T-helper 17 cell (primary cell): ENCODE measurements at regions not wholly inside any gene's neighbourhood (a gene's known extent, or its start where the extent isn't known, plus 50 kb on each side); places are given as distances from the start of the nearest gene placed in this dataset.
"Not testable (repeated sequence)": the region's sequence is repeated elsewhere in the genome, so short reads cannot be mapped to it uniquely, and the experiment has no call there.

ENCODE experiments used
- ATAC-seq: fragments of 150-1000 bp; cut with Tn5 transposase; 2 replicates; pipeline ENCODE4 v1.10.0; 2021; ENCODE audit warnings: mild to moderate bottlenecking, moderate library complexity
- DNase-seq, 3 donors: peaks; one replicate each; pipeline versions ENCODE4 v3.0.0 to v3.0.0-alpha.2; 2020 to 2021
- H3K9me3 ChIP-seq: one replicate; pipeline ENCODE4 v1.7.0; 2013; ENCODE audit warnings: low read length, mild to moderate bottlenecking; ENCODE audit not compliant: control insufficient read depth, poor library complexity, severe bottlenecking
- H3K27ac Mint-ChIP-seq: one replicate; pipeline ENCODE4 v1.8.0; 2022; ENCODE audit warnings: mild to moderate bottlenecking, moderate library complexity, mixed read lengths
- H3K27me3 Mint-ChIP-seq: one replicate; pipeline ENCODE4 v1.8.0; 2022; ENCODE audit warnings: mixed read lengths
- H3K36me3 Mint-ChIP-seq: one replicate; pipeline ENCODE4 v1.8.0; 2022; ENCODE audit warnings: low read depth, mixed read lengths
- H3K4me1 Mint-ChIP-seq: one replicate; pipeline ENCODE4 v1.8.0; 2022; ENCODE audit warnings: mild to moderate bottlenecking, mixed read lengths
- H3K4me3 Mint-ChIP-seq: one replicate; pipeline ENCODE4 v1.8.0; 2022; ENCODE audit warnings: mild to moderate bottlenecking, moderate library complexity, mixed read lengths

DNA sequence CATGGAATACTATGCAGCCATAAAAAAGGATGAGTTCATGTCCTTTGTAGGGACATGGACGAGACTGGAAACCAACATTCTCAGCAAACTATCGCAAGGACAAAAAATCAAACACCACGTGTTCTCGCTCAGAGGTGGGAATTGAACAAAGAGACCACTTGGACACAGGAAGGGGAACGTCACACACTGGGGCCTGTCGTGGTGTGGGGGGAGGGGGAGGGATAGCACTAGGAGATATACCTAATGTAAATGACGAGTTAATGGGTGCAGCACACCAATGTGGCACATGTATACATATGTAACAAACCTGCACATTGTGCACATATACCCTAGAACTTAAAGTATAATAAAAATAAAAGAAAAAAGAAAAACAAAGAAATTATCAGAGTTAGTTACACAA lies 478.4 kb downstream of the GOLGA6L6 start:
- not testable (repeated sequence) for H3K27me3 Mint-ChIP-seq, H3K27ac Mint-ChIP-seq, H3K4me1 Mint-ChIP-seq, DNase-seq, H3K4me3 Mint-ChIP-seq, H3K9me3 ChIP-seq, ATAC-seq, H3K36me3 Mint-ChIP-seq

DNA sequence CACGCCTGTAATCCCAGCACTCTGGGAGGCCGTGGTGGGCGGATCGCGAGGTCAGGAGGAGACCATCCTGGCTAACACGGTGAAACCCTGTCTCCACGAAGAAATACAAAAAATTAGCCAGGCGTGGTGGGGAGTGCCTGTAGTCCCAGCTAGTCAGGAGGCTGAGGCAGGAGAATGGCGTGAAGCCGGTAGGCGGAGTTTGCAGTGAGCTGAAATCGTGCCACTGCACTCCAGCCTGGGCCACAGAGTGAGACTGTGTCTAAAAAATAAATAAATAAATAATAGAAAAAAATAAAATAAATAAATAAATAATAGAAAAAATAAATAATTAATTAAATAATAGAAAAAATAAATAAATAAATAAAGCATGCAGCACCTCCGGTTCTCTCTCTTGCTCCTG lies 480.8 kb downstream of the GOLGA6L6 start:
- not testable (repeated sequence) for H3K27ac Mint-ChIP-seq, DNase-seq, H3K9me3 ChIP-seq, H3K4me3 Mint-ChIP-seq, ATAC-seq, H3K36me3 Mint-ChIP-seq, H3K27me3 Mint-ChIP-seq, H3K4me1 Mint-ChIP-seq

DNA sequence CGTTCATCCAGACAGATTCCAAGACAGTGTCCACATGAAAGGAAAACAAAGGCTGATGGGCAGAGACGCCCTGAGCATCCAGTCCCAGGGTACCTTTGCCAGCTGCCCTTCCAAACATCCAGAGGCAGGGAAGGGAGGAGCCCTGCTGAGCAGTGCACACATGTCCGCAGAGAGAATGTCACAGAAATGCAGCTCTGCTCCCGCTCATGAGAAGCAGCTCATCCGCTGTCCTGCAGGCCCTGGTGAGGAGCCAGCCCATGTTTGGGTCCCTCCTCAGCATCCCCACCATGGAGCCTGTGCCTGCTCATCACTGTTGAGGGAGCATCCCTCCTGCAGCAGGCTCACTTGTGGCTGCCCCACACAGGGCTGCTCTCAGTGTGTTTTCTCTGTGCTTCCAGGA lies 484.7 kb downstream of the GOLGA6L6 start:
- DNase-seq, H3K4me1 Mint-ChIP-seq, ATAC-seq, H3K9me3 ChIP-seq, H3K27ac Mint-ChIP-seq, H3K27me3 Mint-ChIP-seq, H3K4me3 Mint-ChIP-seq, H3K36me3 Mint-ChIP-seq: not testable (repeated sequence)

DNA sequence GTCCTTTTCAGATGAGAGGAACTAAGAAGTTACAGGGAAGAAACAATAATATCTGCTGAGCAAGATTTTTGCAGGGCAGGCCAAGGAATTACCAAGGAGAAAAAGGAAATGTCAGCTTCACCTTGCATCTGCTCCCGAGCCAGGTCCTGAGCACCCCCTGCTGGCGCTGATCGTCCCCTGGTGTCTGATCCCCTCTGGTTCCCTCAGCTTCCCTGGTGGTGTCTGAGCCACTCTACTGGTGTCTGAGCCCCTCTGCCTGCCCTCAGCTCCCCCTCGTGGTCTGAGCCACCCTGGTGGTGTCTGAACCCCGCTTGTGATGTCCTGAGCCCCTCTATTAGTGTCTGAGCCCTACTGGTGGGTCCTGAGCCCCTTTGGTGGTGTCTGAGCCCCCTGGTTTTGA lies 485.7 kb downstream of the GOLGA6L6 start:
- ATAC-seq = not testable (repeated sequence)

DNA sequence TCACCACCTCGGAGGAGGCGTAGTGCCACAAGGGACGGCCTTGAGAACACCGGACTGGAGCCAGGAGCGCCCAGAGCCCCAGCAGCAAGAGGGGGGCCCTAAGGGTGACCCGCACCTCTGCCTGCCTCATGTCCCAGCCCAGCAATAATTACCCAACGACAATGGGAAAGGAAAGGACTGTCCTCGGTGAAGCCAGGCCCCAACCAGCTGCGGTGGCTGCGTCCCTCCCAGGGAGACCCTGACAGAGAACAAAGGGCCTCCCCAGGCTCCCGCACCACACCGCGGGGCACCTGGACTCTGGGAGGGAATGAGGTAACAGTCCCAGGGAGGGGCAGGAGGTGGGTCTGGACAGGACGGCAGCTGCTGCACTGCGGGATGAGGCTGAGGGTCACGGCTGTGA lies 493.4 kb downstream of the GOLGA6L6 start:
- not testable (repeated sequence) for ATAC-seq, H3K27ac Mint-ChIP-seq, H3K4me1 Mint-ChIP-seq, H3K9me3 ChIP-seq, H3K36me3 Mint-ChIP-seq, H3K4me3 Mint-ChIP-seq, H3K27me3 Mint-ChIP-seq
- DNase-seq = peak in 1 of 3 donors; percentile 9

More for the DNA sequence above, 485.7 kb downstream of the GOLGA6L6 start:
- not testable (repeated sequence) for DNase-seq, H3K9me3 ChIP-seq, H3K27ac Mint-ChIP-seq, H3K27me3 Mint-ChIP-seq, H3K4me1 Mint-ChIP-seq, H3K4me3 Mint-ChIP-seq, H3K36me3 Mint-ChIP-seq

DNA sequence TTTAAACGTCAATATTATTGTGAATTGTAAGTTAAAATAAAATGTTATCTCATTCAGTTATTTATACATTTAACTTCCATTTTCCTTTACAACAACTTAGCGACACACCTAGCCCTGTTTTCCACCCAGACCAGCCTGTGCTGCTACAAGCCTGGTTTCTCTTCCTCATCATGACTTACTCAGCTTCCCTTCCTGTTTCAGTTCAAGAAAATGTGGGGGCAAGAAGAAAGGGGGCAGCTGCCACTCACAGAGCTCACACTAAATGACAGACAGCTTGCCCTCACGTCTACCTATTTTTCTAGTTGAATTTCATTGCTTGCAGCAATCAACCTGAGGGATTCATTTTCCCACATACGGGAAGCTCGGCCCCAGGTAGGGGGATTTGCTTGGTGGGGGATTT lies 496.4 kb downstream of the GOLGA6L6 start:
- not testable (repeated sequence) for H3K36me3 Mint-ChIP-seq, ATAC-seq, H3K27me3 Mint-ChIP-seq, H3K9me3 ChIP-seq, H3K4me1 Mint-ChIP-seq, DNase-seq, H3K4me3 Mint-ChIP-seq, H3K27ac Mint-ChIP-seq

DNA sequence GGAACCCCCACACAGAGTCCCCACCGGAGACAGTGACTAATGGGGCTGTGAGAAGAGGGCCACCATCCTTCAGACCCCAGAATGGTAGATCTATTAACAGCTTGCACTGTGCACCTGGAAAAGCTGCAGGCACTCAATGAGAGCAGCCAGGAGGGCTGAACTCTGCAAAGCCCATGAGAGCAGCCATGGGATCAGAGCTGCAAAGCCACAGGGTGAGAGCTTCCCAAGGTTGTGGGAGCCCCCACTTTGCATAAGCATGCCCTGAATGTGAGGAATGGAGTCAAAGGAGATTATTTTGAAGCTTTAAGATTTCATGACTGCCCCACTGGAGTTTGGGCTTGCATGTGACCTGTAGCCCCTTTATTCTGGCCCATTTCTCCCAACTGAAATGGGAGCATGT lies 500.9 kb downstream of the GOLGA6L6 start:
- H3K36me3 Mint-ChIP-seq, H3K27me3 Mint-ChIP-seq, H3K4me3 Mint-ChIP-seq, H3K27ac Mint-ChIP-seq, DNase-seq, H3K9me3 ChIP-seq, ATAC-seq, H3K4me1 Mint-ChIP-seq: not testable (repeated sequence)

DNA sequence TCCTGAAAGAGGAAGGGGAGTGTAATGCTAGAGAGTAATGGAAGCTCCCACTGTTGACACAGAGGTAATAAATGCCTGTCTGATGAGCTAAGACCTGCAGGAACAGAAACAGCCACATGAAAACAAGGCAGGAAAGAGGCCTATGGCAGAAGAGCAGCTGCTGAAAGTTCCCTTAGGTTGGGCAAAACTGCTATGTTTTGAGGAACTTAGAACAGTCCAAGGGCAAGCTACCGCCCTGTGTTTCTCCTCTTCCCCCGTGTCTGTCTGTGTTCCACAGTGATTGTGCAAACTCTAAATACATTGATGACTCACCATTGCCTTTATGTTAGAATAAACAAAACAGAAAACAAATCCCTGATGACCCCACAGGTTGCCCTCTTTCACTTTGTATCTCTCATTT lies 516.6 kb downstream of the GOLGA6L6 start:
- H3K4me1 Mint-ChIP-seq, DNase-seq, H3K27ac Mint-ChIP-seq, H3K4me3 Mint-ChIP-seq, H3K27me3 Mint-ChIP-seq, H3K9me3 ChIP-seq, H3K36me3 Mint-ChIP-seq: not testable (repeated sequence)
- ATAC-seq = peak; percentile 27

DNA sequence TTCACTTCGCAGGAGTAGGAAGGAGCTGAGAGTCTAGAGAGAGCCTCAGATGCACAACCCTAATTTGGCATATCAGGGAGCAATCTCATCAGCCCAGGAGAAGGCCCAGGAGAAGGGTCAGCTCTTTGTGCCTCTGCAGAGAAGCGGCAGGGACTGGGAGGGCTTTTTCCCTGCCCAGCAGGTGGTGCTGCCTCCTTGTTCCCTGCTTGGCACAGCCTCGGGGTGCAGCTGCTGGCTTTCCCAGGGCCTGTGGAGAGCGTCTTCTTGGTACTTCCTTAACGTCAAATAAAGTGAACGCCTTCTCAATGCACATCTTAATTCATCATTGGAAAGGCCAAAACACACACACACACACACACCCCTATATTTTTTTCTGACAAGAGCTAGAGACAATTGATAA lies 519.3 kb downstream of the GOLGA6L6 start:
- H3K27ac Mint-ChIP-seq, H3K27me3 Mint-ChIP-seq, H3K4me1 Mint-ChIP-seq, H3K9me3 ChIP-seq, H3K4me3 Mint-ChIP-seq, ATAC-seq, DNase-seq, H3K36me3 Mint-ChIP-seq: not testable (repeated sequence)

DNA sequence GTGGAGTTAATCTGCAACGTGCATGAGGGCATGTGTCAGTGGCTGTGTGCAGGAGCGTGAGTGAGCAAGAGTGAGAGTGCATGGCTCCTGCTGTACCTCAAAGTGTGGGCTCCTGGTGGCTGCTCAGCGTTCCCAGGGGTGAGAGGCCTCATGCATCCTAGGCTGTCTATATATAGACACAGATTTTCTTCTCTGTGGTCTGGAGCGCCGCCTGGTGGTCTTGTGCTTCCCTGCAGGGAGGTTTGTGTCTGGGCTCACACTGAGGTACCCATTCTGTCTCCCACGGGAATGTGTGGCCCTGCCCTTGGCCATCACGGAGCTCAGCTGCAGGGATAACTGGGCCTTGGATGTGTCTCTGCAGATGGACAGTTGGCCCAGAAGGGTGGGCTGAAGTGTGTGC lies 520.2 kb downstream of the GOLGA6L6 start:
- not testable (repeated sequence) for H3K27me3 Mint-ChIP-seq, H3K27ac Mint-ChIP-seq, H3K4me3 Mint-ChIP-seq, ATAC-seq, H3K4me1 Mint-ChIP-seq, DNase-seq, H3K36me3 Mint-ChIP-seq, H3K9me3 ChIP-seq

DNA sequence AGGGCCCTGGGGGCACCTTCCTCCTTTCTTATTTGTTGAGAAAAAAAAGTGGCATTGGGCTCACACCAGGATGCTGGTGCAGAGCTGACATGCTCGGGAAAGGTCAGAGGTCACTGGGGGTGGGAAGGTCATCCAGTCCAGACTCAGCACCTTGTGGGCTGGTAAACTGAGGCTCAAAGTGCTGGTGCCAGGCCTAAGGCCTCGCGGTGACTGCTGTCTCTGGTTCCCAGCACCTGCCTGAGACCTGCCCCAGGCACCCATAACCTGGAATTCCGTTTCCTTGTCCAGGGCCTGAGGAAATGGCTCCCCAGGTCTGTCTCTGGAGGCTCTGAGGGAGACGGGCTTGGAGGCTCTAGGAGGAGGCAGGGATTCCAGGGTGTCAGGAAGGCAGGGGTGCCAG lies 521.0 kb downstream of the GOLGA6L6 start:
- H3K9me3 ChIP-seq, DNase-seq, H3K4me3 Mint-ChIP-seq, H3K27ac Mint-ChIP-seq, ATAC-seq, H3K36me3 Mint-ChIP-seq, H3K4me1 Mint-ChIP-seq, H3K27me3 Mint-ChIP-seq: not testable (repeated sequence)

DNA sequence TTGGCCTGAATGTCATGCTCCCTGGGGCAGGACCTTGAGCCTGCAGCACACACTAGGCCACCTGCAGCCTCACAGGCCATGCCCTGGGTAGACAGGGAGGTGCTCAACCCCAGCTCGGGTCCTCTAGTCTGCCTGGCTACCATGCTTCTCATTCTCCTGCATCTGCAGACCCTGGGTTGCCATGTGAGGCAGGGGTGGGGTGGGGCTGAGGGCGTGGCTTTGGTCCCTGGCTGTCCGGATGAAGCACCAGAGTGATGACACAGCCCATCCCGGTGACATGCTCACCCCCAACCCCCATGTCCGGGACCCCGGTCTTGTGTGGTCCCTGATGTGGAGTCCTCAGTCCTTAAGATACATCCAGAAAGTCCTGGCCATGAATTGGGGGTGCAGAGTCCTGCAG lies 521.8 kb downstream of the GOLGA6L6 start:
- not testable (repeated sequence) for H3K4me3 Mint-ChIP-seq, ATAC-seq, H3K27me3 Mint-ChIP-seq

DNA sequence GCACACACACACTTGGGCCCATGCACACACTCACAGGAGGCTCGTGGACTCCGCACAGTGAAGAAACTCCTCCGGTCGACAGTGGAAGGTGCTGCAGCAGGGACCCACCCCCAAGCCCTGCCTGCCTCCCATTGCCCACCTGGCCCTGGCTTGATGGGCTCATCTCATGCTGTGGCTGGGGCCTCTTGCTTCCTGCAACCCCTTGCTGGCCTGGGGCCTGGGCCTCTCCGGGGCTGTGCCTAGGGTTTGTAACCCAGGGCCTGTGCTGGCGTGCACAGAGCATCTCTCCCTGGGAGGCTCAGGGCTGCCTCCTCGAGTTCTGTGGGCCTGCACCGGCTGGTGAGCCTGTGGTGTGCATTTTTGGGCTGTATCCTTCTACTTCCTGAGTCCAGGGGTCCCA lies 524.0 kb downstream of the GOLGA6L6 start:
- ATAC-seq, DNase-seq, H3K27me3 Mint-ChIP-seq, H3K36me3 Mint-ChIP-seq, H3K9me3 ChIP-seq, H3K4me3 Mint-ChIP-seq, H3K4me1 Mint-ChIP-seq, H3K27ac Mint-ChIP-seq: not testable (repeated sequence)

More for the DNA sequence above, 521.8 kb downstream of the GOLGA6L6 start:
- H3K4me1 Mint-ChIP-seq, H3K36me3 Mint-ChIP-seq, DNase-seq, H3K9me3 ChIP-seq, H3K27ac Mint-ChIP-seq: not testable (repeated sequence)

DNA sequence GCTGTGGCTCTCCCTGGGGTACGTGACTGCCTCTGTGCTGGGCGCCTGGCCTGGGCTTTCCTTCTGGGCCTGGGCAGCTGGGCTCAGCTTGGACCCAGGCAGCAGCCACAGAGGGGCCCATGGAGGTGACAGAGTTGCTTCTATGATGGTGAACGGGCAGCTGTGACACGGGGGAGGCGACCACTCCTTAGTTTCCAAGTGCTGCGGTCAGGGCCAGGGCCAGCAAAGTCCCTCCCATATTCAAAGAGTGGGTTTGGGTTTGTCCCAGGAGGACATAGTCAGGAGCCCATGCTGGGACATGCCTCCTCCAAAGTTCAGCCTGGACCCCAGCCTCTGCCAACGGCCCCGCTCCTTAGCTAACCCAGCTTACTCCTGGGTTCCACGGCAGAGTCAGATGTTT lies 524.7 kb downstream of the GOLGA6L6 start:
- H3K36me3 Mint-ChIP-seq, H3K27me3 Mint-ChIP-seq, H3K4me3 Mint-ChIP-seq, DNase-seq, H3K9me3 ChIP-seq, H3K4me1 Mint-ChIP-seq, H3K27ac Mint-ChIP-seq, ATAC-seq: not testable (repeated sequence)

DNA sequence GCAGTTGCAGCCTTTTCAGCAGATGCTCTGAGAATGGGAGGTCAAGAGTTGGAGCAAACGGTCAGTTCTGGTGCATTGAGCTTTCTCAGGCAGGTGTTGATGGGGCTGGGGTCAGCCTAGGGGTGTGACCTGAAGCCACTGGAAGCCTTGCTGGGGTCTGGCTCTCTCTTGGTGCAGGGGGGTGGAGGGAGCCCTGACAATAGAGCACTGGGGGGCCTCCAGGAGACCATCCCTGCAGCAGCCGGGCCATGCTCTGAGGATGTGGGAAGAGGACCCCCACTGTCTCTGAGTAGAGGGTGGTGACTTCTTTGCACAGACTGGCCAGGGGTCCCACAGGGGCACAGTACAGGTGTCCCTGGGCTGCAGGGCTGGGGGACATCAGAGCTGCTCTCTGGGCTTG lies 528.8 kb downstream of the GOLGA6L6 start:
- not testable (repeated sequence) for H3K4me3 Mint-ChIP-seq, ATAC-seq, H3K27me3 Mint-ChIP-seq, DNase-seq, H3K36me3 Mint-ChIP-seq, H3K4me1 Mint-ChIP-seq, H3K27ac Mint-ChIP-seq, H3K9me3 ChIP-seq
